Ishikawa (cell line): ENCODE measurements at regions not wholly inside any gene's neighbourhood (a gene's known extent, or its start where the extent isn't known, plus 50 kb on each side); places are given as distances from the start of the nearest gene placed in this dataset.

Experiments used
- CEBPB ChIP-seq: IDR thresholded peaks from 2 replicates; pipeline ENCODE4 v1.6.1; 2012
- CREB1 ChIP-seq: IDR thresholded peaks from 2 replicates; pipeline ENCODE4 v1.6.1; 2012; ENCODE audit warnings: low read depth
- EGR1 ChIP-seq: IDR thresholded peaks from 2 replicates; pipeline ENCODE4 v1.6.1; 2012
- EP300 ChIP-seq: IDR thresholded peaks from 2 replicates; pipeline ENCODE4 v1.6.1; 2012; ENCODE audit warnings: borderline replicate concordance
- FOXM1 ChIP-seq: IDR thresholded peaks from 2 replicates; pipeline ENCODE4 v1.6.1; 2012; ENCODE audit warnings: low read depth, borderline replicate concordance
- MAX ChIP-seq: IDR thresholded peaks from 2 replicates; pipeline ENCODE4 v1.6.1; 2012
- NFIC ChIP-seq: IDR thresholded peaks from 2 replicates; pipeline ENCODE4 v1.6.1; 2012
- RAD21 ChIP-seq: IDR thresholded peaks from 2 replicates; pipeline ENCODE4 v1.6.1; 2012; ENCODE audit warnings: low read depth
- TAF1 ChIP-seq: IDR thresholded peaks from 2 replicates; pipeline ENCODE4 v1.6.1; 2012; ENCODE audit warnings: low read depth, mild to moderate bottlenecking
- TCF12 ChIP-seq: IDR thresholded peaks from 2 replicates; pipeline ENCODE4 v1.6.1; 2012; ENCODE audit warnings: low read depth
- TEAD4 ChIP-seq: IDR thresholded peaks from 2 replicates; pipeline ENCODE4 v1.6.1; 2012
- YY1 ChIP-seq: IDR thresholded peaks from 2 replicates; pipeline ENCODE4 v1.6.1; 2012; ENCODE audit warnings: low read depth
- ZBTB7A ChIP-seq: IDR thresholded peaks from 2 replicates; pipeline ENCODE4 v1.6.1; 2012; ENCODE audit warnings: low read depth
- TF ChIP-seq, protein P1 (sequence below): IDR thresholded peaks from 2 replicates; pipeline ENCODE4 v1.6.1; 2012
- TF ChIP-seq, protein P2 (sequence below): IDR thresholded peaks from 2 replicates; pipeline ENCODE4 v1.6.1; 2012; ENCODE audit warnings: low read depth, mild to moderate bottlenecking

DNA sequence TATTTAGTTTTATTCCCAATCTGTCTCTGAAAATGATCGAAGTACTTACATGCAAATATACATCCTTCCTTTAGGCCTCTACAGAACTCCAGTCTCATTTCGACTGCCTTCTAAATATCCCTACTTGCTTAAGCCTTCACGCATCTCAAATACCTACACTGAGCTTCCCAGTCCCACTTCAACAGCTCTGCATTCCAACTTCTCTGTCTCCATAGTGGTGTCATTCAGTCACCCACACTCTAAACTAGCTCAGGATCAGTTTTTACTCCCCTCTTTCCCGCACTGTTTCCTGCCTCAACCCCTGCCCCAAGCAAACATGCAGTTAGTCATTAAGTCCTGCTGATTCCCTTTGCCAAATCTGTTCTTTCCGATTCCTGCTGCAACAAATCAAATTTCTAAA lies 91.8 kb upstream of the PREP start:
- TF ChIP-seq NFIC (no peak), CREB1 (no peak), MAX (no peak), CEBPB (no peak), EGR1 (no peak), EP300 (no peak), FOXM1 (no peak), TCF12 (no peak), ZBTB7A (no peak), YY1 (no peak), TAF1 (no peak), RAD21 (no peak), TEAD4 (no peak)
- TF ChIP-seq, protein P1, sequence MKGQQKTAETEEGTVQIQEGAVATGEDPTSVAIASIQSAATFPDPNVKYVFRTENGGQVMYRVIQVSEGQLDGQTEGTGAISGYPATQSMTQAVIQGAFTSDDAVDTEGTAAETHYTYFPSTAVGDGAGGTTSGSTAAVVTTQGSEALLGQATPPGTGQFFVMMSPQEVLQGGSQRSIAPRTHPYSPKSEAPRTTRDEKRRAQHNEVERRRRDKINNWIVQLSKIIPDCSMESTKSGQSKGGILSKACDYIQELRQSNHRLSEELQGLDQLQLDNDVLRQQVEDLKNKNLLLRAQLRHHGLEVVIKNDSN = no peak
- TF ChIP-seq, protein P2, sequence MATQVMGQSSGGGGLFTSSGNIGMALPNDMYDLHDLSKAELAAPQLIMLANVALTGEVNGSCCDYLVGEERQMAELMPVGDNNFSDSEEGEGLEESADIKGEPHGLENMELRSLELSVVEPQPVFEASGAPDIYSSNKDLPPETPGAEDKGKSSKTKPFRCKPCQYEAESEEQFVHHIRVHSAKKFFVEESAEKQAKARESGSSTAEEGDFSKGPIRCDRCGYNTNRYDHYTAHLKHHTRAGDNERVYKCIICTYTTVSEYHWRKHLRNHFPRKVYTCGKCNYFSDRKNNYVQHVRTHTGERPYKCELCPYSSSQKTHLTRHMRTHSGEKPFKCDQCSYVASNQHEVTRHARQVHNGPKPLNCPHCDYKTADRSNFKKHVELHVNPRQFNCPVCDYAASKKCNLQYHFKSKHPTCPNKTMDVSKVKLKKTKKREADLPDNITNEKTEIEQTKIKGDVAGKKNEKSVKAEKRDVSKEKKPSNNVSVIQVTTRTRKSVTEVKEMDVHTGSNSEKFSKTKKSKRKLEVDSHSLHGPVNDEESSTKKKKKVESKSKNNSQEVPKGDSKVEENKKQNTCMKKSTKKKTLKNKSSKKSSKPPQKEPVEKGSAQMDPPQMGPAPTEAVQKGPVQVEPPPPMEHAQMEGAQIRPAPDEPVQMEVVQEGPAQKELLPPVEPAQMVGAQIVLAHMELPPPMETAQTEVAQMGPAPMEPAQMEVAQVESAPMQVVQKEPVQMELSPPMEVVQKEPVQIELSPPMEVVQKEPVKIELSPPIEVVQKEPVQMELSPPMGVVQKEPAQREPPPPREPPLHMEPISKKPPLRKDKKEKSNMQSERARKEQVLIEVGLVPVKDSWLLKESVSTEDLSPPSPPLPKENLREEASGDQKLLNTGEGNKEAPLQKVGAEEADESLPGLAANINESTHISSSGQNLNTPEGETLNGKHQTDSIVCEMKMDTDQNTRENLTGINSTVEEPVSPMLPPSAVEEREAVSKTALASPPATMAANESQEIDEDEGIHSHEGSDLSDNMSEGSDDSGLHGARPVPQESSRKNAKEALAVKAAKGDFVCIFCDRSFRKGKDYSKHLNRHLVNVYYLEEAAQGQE = no peak

- TF ChIP-seq ZBTB7A (no peak), CEBPB (no peak)
- TF ChIP-seq, protein P1 = no peak
Measured at GRCh38 chr6:105493736-105494135, 90.9 kb upstream of the PREP start.

DNA sequence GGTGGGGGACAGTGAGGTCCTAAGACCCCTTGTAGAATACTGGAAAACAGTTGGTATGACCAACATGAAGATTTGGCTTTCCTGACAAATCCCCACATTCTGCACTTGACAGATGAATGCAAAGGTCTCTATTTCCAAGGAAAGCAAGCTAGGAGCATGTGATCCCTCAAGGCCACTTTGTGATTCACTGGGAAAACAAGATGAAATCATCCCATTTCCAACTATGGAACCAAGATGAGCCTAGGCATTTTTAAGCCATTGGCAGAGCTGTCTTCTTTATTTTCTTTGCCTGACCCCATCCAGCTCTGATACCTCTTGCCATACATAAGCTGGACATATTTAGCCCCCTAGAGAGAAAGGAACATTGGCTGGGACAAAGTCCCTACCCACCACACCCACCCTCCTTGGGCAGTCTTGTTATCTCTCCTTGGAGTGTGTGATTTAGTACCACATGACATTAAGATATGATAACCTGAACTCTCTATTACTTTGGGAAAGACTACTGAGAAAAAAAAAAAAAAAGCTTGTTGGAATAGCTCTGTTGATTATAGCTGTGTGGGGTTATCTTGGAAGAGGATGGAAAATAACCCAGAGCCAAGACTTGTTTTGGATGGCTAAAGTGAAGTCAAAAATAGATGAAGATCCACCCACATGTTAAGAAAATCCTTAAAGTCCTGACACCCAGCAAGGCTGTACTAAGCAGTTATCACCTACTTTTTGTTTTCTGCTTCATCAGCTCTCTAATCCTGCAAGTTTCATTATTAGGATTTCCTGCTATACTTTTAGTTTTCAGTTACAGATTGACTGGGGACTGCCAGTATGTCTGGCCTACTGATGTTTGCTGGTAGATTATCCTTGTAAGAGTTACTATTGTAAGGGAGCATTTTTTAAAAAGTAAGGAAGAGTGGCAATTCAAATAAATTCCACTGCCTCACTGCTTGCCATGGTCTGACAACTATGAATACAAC lies 90.1 kb upstream of the PREP start:
- TF ChIP-seq NFIC = no peak
- TF ChIP-seq, protein P1 = no peak
- TF ChIP-seq, protein P2 = no peak
- no peak for TF ChIP-seq ZBTB7A
- no peak for TF ChIP-seq MAX
- TF ChIP-seq TEAD4 = no peak
- TF ChIP-seq CREB1 = no peak
- TF ChIP-seq TAF1 = no peak
- TF ChIP-seq EGR1 = no peak
- TF ChIP-seq RAD21 = no peak
- TF ChIP-seq EP300 = no peak
- no peak for TF ChIP-seq TCF12
- TF ChIP-seq CEBPB = no peak

DNA sequence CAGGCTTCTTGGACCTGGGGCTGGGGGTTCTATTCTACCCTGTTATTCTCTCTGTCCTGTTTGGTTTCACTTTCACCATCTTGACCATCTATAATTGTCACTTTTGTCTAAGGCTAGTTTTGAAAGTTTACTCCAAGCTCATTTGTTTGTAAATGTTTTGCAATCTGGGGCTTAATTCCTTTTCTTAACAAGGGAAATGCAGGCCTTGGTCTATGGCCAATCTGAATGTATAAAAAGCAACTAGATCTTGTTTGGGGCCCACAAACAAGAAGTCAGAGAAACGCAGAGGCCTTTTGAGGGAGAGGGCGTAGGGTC lies 86.3 kb upstream of the PREP start:
- TF ChIP-seq TCF12 (no peak), EP300 (no peak), RAD21 (no peak), TEAD4 (no peak), EGR1 (no peak), CREB1 (no peak), NFIC (no peak), TAF1 (no peak), YY1 (no peak), CEBPB (no peak), MAX (no peak), FOXM1 (no peak), ZBTB7A (no peak)
- TF ChIP-seq, protein P2 = no peak
- TF ChIP-seq, protein P1 = no peak
